ELR (cell line): ENCODE measurements at regions not wholly inside any gene's neighbourhood (a gene's known extent, or its start where the extent isn't known, plus 50 kb on each side); places are given as distances from the start of the nearest gene placed in this dataset.

ENCODE experiments used
- DNase-seq: peaks from one replicate; pipeline ENCODE4 v3.0.0-alpha.2; 2015; ENCODE audit warnings: low read depth

DNA sequence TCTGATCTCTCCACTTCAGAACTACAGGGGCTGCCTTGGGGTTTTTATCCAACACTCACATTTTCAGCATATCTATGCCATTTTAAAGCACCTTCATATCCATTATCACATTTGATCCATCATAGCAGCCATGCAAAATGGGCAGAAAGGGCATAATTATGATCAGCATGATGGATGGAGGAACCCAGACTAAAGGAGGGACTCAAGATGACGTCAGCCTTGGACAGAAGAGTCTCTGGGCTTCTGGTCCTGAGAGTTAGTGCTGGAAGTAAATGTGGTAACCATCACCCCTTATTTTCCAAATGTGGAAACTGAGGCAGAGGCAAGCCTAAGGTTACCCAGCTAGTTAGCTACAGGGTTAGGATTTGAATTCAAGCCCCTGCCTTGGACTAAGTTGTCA lies 273.1 kb downstream of the DRD1 start:
- DNase-seq, result no peak

- no peak for DNase-seq
These were observed 275.0 kb downstream of the DRD1 start for GRCh38 chr5:175168882-175169507.

- no peak for DNase-seq
These were observed 278.0 kb downstream of the DRD1 start for GRCh38 chr5:175166026-175166425.

DNA sequence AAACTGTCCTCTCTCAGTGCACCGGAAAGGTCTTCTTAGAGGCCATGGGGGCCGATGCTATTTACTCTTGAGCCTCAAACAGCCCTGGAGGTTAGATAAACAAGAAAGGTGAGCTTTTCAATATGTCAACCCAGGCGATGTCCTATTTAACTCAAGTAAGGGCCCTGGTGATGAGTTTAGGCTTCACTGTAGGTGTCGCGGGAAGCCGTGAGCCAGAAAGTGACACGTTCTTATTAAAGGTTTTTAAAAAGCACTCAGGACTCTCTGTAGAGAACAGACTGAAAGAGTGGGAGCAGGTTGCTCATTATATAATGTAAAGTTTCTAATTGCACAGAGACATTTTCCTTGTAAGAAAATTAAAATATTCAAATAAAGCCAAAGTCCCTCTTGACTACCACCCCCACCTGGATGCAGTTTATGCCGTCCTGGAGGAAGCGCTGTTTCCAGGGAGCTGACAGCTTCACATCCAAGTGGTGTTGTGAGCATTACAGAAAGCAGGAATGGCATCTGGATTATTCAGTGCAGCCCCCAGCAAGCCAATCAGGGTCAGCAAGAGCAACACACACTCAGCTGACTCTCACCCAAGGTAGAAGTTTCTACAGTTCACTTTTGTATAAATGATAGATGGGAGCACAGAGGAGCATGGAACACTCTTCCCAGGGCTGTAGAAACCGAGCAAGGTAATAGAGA lies 280.3 kb downstream of the DRD1 start:
- DNase-seq, result no peak

DNA sequence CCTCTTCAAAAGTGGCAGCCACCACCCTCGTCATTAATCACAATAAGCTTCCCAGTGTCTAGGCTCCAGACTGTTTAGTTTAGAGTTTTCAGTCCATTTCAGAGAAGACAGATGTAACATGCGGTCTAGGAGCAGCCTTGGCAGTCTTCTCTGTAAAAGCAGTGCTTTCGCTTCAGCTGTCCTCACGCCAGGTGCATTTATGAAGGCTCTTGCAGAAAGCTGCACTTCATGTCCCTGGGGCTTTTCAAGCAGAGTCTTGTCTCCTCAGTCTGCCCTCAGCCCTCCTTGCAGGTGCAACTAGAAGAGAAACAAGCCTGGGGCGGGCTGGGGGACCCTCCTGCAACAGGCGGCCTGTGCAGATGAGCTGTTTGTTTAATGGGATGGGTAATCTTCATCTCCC lies 281.9 kb downstream of the DRD1 start:
- no peak for DNase-seq

DNA sequence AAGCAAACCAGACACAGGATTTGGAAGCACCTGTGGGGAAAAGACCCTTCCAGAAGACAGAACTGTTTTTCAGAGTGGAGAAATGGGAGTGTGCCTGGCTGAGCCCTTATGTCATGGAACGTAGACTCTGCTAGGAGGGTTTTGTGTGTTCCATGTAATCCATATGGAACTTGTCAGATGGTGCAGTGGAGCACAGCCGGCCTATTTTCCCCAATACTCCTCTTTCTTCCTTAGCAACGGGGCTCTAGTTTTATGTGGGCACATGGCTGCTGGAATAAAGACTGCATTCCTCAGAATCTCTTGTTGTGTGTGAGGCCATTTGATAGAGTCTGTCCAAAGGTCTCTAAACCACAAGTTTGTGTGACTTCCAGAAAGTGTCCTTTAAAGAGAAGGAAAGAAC lies 284.0 kb downstream of the DRD1 start:
- no peak for DNase-seq

DNA sequence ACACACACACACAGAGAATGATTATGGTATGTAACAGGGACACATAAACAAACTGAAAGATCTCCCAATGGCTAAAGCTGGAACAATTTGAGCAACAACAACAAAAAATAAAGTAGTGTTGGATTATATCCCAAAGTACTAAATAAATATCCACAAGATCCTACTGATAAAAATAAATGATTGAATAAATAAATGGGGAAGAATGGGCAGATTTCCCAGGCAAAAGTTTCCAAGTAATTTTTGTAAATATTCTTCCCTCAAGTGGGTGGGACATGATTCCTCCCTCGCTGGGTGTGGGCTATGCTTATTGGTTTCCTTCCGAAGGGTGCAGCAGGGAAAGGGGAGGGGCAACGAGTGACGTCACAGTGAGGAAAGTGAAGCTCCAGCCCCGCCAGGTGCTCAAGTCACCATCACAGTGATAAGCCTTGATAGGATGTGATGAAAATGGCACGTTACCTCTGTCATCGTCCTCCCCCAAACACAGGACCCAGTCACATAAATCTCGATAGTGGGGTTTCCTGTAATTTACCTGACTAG lies 295.3 kb downstream of the DRD1 start:
- no peak for DNase-seq

DNA sequence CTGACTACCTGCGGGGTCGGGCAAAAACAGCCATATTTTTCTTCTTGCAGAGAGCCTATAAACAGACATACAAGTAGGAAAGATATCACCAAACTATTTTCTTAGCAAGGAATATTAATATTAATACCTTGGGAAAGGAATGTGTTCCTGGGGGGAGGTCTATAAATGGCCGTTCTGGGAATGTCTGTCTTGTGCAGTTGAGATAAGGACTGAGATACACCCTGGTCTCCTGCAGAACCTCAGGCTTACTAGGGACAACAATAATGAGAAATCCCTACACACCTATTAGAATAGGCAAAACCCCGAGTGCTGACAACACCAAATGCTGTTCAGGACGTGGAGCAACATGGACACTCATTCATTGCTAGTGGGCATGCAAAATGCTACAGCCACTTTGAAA lies 297.2 kb downstream of the DRD1 start:
- DNase-seq, result no peak

- no peak for DNase-seq
These were observed 302.6 kb downstream of the DRD1 start for GRCh38 chr5:175141421-175141820.

- DNase-seq, result no peak
These were observed 310.8 kb downstream of the DRD1 start for GRCh38 chr5:175133185-175133584.

- no peak for DNase-seq
These were observed 312.6 kb downstream of the DRD1 start for GRCh38 chr5:175131432-175131831.

DNA sequence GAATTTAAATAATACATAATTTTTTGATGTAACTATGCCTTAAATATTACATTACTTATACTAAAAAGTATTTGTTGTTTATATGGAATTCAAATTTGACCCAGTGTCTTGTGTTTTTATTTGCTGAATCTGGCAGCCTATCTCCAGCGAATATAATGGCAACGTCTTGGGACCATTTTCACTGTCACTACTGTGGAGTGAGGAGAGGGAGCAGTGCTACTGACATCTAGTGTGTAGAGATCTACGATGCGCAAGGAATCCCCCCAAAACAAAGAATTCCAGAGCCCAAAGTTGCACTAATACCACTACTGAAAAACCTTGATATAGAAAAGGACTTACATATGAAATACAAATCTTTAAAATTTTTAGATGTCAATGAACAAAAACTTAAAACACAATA lies 314.4 kb downstream of the DRD1 start:
- DNase-seq, result no peak

DNA sequence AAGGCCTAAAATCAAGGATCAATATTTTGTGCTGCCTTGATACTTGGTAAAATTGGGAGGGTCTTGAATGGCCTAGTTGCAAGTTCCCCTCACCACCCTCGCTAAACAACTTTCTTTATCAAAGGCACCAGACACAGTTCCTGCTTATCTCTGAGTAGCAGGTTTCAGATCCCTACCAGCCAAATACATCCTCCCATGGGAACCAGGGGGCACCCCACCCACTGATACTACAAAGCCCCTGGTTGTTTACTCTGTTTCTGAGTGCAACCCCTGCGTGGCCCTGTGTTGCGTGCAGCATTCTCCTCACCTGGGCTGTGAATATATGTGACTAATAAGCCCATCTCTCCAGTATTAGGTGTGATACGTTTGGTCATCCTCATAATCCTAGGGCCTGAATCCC lies 314.9 kb downstream of the DRD1 start:
- DNase-seq, result no peak

DNA sequence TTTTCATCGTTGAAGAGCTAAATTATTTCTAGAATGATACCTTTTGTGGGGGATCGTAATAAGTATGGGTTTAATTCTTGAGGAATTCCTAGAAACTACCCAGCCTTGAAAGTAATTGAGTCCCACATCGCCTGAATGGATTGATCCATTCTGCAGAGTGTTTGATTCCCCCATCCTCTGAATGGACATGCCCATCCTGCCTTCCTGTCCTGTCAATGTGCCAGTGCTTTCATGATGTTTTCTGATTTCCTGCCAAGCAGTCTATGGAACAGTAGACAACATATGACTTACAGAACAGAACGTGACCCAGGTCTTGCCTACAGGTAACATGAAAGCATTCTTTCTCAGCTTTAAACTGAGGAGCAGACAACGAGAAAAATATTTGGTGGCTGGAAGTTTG lies 319.2 kb downstream of the DRD1 start:
- DNase-seq, result no peak

- DNase-seq, result no peak
These were observed 319.6 kb downstream of the DRD1 start for GRCh38 chr5:175124251-175124813.

GRCh38 chr5:175123542-175123941 lies 320.4 kb downstream of the DRD1 start:
- no peak for DNase-seq

GRCh38 chr5:175121457-175121856 lies 322.5 kb downstream of the DRD1 start:
- DNase-seq, result no peak

DNA sequence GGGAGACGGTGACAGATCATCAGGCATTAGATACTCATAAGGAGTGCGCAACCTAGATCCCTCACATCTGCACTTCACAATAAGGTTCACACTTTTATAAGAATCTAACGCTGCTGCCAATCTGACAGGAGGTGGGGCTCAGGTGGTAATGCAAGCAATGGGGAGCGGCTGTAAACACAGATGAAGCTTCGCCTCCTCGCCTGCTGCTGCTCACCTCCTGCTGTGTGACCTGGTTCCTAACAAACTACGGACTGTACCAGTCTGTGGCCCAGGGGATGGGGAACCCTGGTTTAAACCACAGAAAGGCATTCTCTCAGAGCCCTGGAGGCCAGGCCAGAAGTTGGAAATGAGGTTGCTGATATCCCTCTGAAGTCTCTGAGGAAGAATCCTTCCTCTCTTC lies 323.6 kb downstream of the DRD1 start:
- no peak for DNase-seq

DNA sequence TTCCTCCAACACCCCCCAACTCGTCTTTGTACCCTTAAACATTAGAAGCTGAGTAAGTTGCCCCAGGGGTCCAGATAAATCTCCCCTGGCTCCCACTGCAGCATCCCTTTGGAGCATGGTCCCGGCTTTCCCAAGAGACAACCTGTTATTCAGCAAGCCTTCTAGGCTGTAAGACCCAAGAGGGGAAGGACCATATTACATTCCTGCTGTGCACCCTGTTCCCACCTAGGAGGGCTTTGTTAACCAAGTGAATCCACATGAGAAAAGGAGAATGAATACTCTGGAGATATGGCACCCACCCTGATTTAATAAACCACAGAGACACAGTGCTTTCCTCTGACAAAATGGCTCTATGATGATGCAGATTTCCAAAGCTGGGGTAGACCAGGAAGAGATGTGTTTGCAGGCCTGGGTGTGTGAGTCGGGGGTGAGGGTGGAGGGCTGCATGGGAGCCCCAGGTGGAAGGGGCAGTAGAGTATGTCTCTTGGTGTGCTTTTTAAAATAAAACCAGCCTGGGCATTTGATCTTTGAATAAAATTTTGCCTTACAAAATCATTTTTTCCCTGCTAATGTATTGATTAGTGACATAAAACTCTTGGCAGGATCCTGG lies 325.2 kb downstream of the DRD1 start:
- DNase-seq, result no peak

DNA sequence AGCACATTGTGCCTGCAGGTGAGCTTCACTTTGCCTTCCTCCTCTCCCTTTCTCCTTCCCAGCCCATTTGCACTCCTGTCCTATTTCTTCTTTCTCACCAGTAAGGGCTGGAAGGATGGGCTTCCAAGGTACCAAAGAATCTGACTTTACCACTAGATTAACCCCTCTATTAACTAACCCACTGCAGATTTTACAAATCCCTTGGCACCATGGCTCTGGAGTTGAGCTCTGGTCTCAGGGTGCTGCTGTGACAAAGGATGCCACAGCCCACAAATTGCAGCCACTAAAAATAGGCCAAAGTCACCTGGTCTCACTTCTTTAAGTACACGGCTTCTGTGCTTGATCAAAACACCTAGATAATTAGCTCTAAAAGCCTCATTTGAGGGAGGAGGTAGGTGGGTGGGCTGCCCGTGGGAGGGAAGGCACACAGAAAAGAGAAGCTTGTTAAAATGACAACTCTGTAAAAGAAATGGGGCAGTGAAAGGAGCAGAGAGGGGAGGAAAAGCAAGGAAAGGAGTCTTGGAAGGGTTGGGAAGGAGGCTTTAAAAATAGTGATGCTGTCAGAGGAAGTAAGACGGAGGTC lies 327.4 kb downstream of the DRD1 start:
- DNase-seq, result no peak

- DNase-seq, result no peak
These were observed 328.2 kb downstream of the DRD1 start for GRCh38 chr5:175115831-175116230.

- no peak for DNase-seq
These were observed 330.0 kb downstream of the DRD1 start for GRCh38 chr5:175113947-175114346.
